Left renal cortex interstitium (tissue), 4 donors: ENCODE measurements at regions not wholly inside any gene's neighbourhood (a gene's known extent, or its start where the extent isn't known, plus 50 kb on each side); places are given as distances from the start of the nearest gene placed in this dataset.

Experiments
- DNase-seq, 4 donors: peaks; one replicate each; pipeline ENCODE4 v3.0.0-alpha.2; 2013; ENCODE audit warnings: low read depth in 4 of 4, low spot score in 2 of 4, missing footprints in 1 of 4

DNA sequence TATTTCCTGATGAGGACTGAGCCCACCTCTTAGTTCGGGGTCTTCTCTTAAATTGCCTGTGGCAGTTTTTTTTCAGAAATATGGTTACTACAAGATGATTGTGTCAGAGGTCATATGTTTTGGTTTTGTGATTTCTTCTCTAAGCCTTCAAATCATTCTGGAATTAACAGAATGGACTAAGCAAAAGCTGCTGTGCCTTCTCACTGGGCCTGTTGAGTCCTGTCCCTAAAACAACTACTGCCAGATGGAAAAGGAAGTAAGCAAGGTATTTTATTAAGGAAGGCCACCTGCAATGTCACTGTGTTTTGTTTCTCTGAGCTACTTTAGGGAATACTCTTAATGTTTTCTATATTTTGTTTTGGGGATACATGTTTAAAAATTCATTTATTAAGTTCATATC, 470.8 kb downstream of the PCDH20 start:
- no peak for DNase-seq

DNA sequence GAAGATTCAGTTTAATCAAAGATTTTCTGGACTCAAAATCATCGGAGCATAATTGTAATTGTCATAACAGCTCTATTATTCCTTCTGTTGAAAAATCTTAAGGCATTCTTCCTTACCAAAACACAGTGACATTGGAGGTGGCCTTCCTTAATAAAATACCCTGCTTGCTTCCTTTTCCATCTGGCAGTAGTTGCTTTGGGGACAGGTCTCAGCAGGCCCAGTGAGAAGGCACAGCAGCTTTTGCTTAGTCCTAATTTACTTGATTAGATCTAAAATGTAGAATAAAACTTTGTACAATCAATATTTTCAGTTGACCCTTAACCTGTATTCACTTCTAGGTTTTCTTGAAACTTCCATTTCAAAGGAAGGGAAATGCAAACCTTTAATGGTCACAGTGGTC, 471.6 kb downstream of the PCDH20 start:
- no peak for DNase-seq

- no peak for DNase-seq
These were observed 479.4 kb downstream of the PCDH20 start for GRCh38 chr13:60936281-60936680.

- DNase-seq: no peak
These were observed 482.0 kb downstream of the PCDH20 start for GRCh38 chr13:60933638-60934037.

DNA sequence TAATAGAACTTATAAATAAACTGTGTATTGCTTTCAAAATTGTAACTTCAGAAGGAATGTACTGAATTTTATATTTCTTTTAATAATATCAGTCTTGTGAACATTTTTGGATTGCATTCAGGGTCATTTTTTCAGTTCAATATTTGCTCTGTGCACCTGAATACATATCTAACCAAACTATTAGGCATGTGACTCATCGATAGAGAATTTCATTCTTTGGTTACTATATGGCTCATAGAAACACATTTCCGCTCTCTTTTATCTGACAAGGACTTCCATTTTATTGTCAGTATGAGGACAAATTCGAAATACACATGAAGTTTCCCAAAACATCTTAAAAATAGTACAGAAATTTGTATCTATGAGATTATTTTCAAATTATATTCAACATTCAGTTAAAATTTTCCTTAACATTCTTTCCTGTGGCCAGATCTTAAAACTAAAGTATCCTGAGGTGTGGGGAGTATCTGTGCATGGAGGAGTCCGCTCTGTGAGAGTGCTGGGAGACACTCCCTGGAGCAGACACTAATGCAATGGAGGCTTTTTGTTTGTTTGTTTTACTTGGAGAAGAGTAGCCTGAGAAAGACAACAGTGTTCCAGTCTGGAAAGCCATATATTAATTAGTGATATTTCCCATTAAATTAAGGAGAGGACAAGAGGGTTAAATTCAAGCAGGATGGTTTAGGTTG, 483.6 kb downstream of the PCDH20 start:
- no peak for DNase-seq

DNA sequence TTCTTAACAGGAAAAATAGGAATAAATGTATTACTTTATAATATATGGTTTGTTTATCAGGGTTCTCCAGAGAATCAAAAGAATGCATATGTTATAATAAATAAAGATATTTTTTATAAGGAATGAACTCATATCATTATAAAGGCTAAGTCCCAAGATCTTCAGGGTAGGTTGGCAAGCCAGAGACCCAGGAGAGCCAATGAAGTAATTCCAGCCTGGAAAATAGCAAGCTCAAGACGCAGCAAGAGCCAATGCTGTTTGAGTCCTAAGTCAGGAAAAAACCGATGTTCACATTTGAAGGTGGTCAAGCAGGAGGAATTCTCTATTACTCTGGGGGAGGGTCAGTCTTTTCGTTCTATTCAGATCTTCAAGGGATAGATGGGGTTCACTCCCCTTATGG, 490.0 kb downstream of the PCDH20 start:
- DNase-seq: no peak

GRCh38 chr13:60924856-60925255, 490.8 kb downstream of the PCDH20 start:
- no peak for DNase-seq

GRCh38 chr13:60922576-60923231, 492.9 kb downstream of the PCDH20 start:
- no peak for DNase-seq

GRCh38 chr13:60893801-60894200, 496.8 kb downstream of the TDRD3 start:
- DNase-seq: no peak

- no peak for DNase-seq
These were observed 490.7 kb downstream of the TDRD3 start for GRCh38 chr13:60887711-60888110.

GRCh38 chr13:60881507-60881906, 484.5 kb downstream of the TDRD3 start:
- no peak for DNase-seq

GRCh38 chr13:60873116-60873515, 476.1 kb downstream of the TDRD3 start:
- no peak for DNase-seq

DNA sequence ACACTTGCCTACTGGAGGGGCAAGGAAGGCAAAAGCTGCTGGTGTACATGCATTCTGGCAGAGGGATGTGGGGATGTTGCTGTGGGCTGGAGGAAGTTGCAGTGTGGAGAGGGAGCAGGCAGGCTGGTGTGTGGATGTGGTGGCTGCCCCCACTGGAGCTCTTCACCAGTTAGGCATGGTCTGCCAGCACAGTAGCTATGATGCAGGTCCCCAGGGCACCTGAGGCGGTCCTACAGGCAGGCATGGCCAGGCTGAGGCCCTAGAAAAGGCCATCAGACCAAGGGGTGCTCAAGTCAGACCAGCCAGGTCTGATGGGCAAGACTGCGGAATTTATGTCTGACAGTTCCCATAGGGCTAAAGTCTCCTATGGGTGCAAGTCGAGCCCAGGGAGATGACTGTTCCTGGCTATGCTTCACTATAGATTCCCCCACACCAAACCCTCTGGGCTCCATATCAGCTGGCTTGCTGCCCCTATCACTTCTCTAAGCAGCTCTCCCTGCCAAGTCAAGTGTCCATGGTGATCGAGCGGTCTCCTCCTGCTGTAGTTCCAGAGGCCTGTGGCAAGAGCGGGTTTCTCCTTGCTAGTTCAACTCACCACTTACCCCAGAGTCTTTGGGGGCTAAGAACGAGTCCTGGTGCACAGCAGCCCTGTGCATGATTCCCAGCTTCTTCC, 473.1 kb downstream of the TDRD3 start:
- DNase-seq: no peak

DNA sequence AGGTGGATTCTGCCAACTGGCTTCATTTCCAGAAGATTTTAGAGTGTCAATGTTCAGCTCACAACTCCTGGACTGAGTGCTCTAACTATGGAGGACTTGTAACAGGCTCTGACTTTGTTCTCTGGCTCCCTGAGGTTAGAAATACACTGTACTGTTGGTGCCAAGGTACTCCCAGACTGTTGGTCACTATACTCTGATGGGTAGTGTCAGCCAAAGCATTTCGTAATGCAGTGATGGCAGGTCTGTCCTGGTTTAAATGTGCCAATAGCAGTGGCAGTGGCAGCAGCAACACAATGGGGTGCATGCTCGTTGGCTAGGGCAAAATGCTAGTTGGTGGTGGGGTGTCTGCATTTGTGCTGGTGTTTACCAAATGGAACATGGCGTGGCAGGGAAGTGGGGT, 472.2 kb downstream of the TDRD3 start:
- DNase-seq: no peak

- no peak for DNase-seq
These were observed 465.0 kb downstream of the TDRD3 start for GRCh38 chr13:60862036-60862435.

DNA sequence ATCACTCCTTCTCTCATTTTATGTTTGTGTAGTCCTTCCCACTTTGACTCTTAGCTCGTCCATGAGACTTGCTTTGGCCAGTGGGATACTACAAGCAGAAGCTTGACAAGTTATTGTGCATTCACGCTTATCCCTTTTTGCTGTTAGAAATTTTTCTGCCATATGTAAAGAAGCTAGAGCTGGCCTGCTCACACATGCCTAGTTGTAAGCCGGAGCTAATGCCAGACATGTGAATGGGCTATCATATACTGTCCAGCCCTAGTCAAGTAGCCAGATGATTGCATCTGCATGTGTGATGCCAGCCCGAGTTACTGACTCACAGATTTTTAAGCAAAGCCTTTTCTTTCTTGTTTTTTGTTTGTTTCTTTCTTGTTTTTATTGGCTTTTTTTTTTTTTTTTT, 460.7 kb downstream of the TDRD3 start:
- DNase-seq: no peak

DNA sequence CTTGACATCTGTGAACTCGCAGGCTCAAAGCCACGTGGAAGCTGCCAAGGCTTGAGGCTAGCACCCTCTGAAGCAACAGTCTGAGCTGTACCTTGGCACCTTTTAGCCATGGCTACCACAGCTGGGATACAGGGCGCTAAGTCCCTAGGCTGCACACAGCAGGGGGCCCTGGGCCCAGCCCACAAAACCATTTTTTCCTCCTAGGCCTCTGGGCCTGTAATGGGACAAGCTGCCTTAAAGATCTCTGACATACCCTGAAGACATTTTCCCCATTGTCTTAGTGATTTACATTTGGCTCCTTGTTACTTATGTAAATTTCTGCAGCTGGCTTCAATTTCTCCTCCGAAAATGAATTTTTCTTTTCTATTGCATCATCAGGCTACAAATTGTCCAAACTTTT, 455.9 kb downstream of the TDRD3 start:
- no peak for DNase-seq

- no peak for DNase-seq
These were observed 454.4 kb downstream of the TDRD3 start for GRCh38 chr13:60851378-60851777.

GRCh38 chr13:60850526-60850925, 453.5 kb downstream of the TDRD3 start:
- DNase-seq: no peak

DNA sequence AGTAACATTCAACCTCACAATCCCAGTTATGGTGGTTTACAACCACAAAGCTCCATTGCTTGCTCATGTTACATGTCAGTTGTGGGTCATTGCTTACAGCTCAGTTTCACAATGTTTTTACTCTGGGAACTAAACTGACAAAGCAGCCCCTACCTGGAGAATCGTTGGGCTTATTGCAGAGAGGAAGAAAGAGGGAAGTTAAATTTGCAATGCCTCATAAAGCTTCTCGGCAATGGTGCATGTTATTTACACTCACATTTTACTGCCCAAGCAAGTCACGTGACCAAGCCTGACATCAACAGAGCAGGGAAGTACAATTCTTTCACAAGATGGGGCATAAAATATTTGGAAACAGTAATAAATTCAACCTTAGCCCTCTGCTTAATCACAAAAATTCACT, 441.6 kb downstream of the TDRD3 start:
- peak; percentile 51 to 80 (median 74) for DNase-seq

DNA sequence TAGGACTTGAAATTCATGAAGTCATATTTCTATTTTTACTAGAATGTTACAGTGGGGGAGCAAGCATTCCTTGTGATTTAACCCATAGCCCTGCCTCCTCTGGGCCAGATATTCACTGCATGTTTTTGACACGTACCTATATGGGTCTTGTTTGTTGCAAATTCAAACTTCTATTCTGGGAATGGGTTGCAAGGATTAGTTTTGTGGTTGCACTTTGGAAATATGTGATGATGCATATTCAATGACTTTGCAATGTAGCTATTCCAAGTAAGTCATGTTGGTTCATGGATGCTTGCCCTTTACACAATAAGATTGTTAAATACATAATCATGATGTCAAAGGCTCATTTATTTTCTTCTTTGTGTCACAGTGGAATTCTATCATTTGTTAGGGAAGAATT, 440.8 kb downstream of the TDRD3 start:
- DNase-seq: no peak

DNA sequence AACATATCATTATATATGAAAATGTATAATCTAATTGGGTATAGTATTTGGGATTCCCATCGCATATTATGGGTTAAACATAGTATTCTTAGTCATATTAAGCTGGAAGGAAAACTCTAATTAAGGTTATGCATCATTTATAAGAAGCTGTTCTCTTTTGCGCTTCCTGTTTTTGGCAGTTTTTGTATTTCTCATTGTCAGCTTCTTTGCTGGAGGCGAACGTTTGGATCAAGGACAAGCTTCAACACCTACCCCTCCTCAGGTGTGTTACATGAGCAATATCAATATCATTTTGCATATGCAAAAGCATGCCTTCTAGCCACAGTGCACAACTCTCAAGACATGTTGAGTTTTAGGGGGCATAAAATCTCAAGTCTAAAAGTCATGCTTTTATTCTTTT, 439.8 kb downstream of the TDRD3 start:
- no peak for DNase-seq
